ENCODE measurements at regions not wholly inside any gene's neighbourhood (a gene's known extent, or its start where the extent isn't known, plus 50 kb on each side); places are given as distances from the start of the nearest gene placed in this dataset.

- no peak for TF ChIP-seq CTCF (IDR thresholded peaks at IDR 0.05)
- no peak for TF ChIP-seq POLR2A (IDR thresholded peaks at IDR 0.05)
Measured at GRCh38 chr17:79524213-79525187, 86.4 kb downstream of the RBFOX3 start.
